Central memory CD4-positive, alpha-beta T cell (primary cell): ENCODE measurements at regions not wholly inside any gene's neighbourhood (a gene's known extent, or its start where the extent isn't known, plus 50 kb on each side); places are given as distances from the start of the nearest gene placed in this dataset.
"Not testable (repeated sequence)": the region's sequence is repeated elsewhere in the genome, so short reads cannot be mapped to it uniquely, and the experiment has no call there.

Source experiments
- DNase-seq: peaks from one replicate; pipeline ENCODE4 v3.0.0; 2022

GRCh38 chr13:89072979-89073378, 1401.8 kb downstream of the SLITRK5 start:
- DNase-seq = no peak

- no peak for DNase-seq
These were observed 1405.5 kb downstream of the SLITRK5 start for GRCh38 chr13:89076622-89077021.

DNA sequence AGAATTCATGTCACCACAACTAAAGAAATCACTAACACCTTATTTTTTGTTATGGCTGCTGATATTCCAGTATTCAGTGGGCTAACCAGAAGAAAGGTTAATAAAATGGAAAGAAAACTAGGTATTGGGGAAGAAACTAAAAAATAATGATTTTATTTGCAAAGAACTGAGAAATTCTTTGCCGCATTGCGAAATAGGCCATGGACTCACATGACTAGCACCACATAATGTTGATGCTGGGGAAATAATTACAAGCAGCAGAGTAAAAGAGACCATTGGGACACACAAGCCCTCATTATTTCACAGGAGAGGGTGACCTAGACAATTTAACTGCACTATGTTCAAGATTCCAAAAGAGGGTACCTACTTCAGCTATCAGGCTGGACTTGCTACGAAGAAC, 1411.5 kb downstream of the SLITRK5 start:
- no peak for DNase-seq

DNA sequence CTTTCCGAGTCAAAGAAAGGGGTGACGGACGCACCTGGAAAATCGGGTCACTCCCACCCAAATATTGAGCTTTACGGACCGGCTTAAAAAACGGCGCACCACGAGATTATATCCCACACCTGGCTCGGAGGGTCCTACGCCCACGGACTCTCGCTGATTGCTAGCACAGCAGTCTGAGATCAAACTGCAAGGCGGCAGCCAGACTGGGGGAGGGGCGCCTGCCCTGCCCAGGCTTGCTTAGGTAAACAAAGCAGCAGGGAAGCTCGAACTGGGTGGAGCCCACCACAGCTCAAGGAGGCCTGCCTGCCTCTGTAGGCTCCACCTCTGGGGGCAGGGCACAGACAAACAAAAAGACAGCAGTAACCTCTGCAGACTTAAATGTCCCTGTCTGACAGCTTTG, 1416.9 kb downstream of the SLITRK5 start:
- DNase-seq = not testable (repeated sequence)

DNA sequence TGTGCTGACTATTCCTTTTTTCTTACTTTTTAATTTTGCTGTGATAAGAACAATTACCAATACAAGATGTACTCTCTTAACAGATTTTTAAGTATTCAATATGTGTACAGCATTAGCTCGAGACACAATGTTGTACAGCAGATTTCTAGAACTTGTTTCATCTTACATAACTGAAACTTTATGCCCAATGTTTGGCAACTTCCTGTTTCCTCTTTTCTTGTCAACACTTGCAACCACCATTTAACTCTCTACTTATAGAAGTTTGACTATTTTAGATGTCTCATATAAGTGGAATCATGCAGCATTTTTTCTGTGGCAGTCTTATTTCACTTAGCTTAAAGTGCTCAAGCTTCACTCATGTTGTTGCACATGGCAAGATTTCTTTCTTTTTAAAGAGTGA, 1426.8 kb downstream of the SLITRK5 start:
- DNase-seq = no peak

- no peak for DNase-seq
These were observed 1442.6 kb downstream of the SLITRK5 start for GRCh38 chr13:89113744-89114143.

GRCh38 chr13:89115307-89115706, 1444.1 kb downstream of the SLITRK5 start:
- no peak for DNase-seq

DNA sequence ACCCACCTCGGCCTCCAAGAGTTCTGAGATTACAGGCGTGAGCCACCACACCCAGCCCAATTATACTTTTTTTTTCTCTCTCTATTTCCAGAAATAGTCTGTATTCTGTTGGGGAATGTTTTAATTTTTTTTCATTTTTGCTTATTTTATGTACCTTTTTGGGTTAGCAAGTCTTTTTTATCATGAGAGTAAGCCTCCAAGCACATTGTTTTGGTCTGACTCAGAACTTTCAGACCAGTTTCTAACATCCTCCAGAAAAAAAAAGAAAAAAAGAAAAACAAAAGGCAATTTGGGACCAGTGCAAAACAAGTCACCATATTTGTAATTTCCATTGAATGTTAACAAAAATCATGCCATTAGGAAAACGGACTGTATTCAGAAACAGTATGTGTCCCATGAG, 1465.5 kb downstream of the SLITRK5 start:
- DNase-seq = no peak

- no peak for DNase-seq
These were observed 1479.2 kb downstream of the SLITRK5 start for GRCh38 chr13:89150362-89150761.

GRCh38 chr13:89153941-89154340, 1482.8 kb downstream of the SLITRK5 start:
- no peak for DNase-seq

DNA sequence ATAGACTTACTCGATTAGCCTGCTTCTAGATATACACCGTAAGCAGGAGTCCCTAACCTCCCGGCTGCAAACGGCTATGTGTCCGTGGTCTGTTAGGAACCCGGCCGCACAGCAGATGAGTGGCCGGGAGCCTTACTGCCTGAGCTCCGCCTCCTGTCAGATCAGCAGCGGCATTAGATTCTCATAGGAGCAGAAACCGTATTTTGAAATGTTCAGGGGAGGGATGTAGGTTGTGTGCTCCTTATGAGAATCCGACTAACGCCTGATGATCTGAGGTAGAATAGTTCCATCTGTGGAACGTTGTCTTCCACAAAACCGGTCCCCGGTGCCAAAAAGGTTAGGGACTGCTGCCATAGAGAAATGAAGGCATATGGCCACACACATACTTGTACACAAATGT, 1491.9 kb downstream of the SLITRK5 start:
- DNase-seq = no peak

- DNase-seq = no peak
These were observed 1494.5 kb downstream of the SLITRK5 start for GRCh38 chr13:89165685-89166084.

DNA sequence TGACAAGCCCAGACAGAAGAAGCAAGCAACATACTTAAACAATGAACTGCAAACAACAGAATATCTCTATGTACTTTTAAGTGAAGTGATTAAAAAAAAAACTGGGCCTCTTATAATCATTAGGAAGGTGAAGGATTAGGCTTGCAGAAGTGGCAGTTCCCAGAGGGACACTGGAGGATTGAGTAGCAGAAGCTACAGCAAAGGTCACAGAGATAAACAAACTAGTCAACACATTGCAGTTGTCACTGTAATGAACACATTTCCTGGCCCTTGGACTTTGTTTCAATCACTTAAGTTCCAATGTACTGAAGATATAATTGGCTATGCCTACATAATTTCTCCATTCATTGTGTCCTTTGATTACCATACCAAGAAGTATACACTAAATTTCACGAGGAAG, 1498.8 kb downstream of the SLITRK5 start:
- DNase-seq = no peak

- no peak for DNase-seq
These were observed 1509.9 kb downstream of the SLITRK5 start for GRCh38 chr13:89181041-89181440.

GRCh38 chr13:89199138-89199537, 1528.0 kb downstream of the SLITRK5 start:
- DNase-seq = no peak

GRCh38 chr13:89204435-89204834, 1533.3 kb downstream of the SLITRK5 start:
- DNase-seq = no peak

GRCh38 chr13:89205856-89206520, 1534.8 kb downstream of the SLITRK5 start:
- DNase-seq = no peak

GRCh38 chr13:89212186-89212585, 1541.0 kb downstream of the SLITRK5 start:
- no peak for DNase-seq

DNA sequence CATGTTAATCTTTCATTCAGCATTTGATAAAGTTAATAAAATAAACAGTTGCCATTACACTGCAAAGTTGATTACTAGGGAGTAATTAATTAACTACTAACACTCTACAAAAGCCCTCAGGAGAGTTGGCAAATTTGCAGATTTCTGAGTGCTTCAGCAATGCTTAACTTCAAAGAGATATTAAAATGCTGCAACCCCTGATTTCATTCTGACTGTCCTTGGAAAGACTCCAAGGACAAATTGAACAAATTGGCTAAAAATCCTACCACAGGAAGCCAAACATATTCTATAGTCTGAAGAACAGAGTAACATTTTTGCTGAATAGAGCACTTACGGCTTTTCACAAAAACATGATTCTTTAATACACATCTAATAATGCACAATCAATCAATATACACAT, 1543.0 kb downstream of the SLITRK5 start:
- no peak for DNase-seq

DNA sequence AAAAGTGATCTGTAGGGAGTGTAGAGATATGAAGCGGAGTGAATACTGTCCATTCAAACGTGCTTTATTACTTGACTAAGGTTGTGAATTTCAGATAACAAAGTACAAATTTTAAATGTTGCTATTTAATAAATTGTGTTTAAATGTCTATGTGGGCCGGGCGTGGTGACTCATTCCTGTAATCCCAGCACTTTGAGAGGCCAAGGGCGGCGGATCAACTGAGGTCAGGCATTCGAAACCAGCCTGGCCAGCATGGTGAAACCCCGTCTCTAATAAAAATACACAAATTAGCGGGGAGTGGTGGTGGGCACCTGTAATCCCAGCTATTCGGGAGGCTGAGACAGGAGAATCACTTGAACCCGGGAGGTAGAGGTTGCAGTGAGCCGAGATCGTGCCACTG, 1544.1 kb downstream of the SLITRK5 start:
- not testable (repeated sequence) for DNase-seq

DNA sequence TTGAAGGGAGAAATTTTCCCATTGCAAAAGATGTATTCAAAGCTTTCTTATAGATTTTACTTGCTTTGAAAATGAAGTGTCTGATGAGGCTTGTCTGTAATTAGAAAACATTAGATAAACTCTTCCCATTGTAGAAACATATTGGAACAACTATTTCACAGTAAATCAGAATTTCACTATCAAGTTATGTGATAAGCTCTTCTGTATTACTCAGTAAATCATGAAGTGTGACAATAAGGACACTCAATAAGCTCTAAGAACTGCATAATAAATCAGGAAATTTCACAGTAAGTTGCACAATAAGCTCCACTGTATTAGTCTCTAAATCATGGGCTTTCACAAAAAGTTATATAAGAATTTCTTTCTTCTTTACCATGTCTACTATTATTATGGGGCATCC, 1546.6 kb downstream of the SLITRK5 start:
- no peak for DNase-seq

GRCh38 chr13:89221557-89222158, 1550.5 kb downstream of the SLITRK5 start:
- DNase-seq = no peak

DNA sequence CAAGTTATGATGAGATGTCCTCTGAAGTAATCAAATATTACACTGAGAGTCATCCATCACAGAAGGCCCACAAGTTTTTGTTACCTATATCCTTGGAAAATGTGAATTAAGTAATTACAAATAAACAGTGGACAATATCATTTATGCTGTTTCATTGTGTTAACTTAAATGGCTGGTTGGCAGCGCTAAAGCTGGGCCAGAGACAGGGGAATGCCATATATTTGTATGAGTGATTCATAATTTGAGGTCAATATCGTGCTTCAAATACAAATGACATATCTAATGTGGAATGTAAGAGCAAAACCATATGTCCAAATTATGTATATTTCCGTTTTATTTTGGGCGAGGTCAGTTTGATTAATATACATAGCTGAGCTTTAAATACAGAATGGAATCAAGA, 1556.2 kb downstream of the SLITRK5 start:
- DNase-seq = no peak

DNA sequence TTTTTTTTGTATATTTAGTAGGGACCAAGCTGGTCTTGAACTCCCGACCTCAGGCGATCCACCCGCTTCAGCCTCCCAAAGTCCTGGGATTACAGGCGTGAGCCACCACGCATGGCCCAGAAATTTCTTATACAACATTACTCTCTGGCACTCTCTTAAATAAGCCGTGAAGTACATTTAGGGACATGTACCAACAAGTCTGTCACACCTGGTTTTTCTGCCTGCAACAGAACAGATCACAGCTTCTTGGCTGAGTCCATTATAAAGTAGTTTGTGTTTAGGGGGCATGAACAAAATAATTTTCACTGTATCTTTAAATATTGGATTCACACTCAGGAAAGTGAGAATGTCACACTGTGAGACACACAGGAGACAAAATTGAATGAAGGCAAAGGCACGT, 1567.3 kb downstream of the SLITRK5 start:
- no peak for DNase-seq
